ENCODE measurements at regions not wholly inside any gene's neighbourhood (a gene's known extent, or its start where the extent isn't known, plus 50 kb on each side); places are given as distances from the start of the nearest gene placed in this dataset.

DNA sequence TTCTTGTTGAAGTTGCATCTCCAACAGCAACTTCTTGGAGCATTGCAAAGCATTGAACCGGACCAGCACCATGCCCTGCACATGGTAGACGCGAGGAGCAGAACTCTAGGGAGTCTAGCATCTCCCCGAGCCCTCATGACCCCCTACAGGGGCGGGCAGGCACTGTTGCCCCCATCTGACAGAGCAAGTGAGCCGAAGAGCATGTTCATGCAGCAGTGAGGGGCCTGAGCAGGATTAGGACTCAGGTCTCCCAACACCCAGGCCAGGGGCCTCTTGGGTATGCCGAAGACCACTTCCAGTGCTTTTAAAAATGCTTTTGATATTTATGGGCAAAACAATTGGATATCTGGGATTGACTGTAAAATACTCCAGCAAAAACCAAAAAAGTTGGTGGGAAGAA lies 163.3 kb downstream of the TFCP2L1 start:
- no peak overlapping the region for H2AFZ ChIP-seq (ENCODE audit: insufficient read depth, low read depth, low read length, poor library complexity, severe bottlenecking)
- no peaks in the 10 kb centered on the region for H3K4me1 Mint-ChIP-seq
- no peak overlapping the region for H3K9ac ChIP-seq (ENCODE audit: low read length)
- H3K36me3 ChIP-seq (replicated peaks in 1 of 2; ENCODE audit: control extremely low read depth in 1 of 2, control insufficient read depth in 1 of 2, extremely low read depth in 1 of 2, insufficient read depth in 2 of 2, low read length in 1 of 2) = no peaks in the 10 kb centered on the region
- H3K4me3 ChIP-seq (ENCODE audit: control extremely low read depth in 1 of 5, extremely low read depth in 1 of 5, insufficient read depth in 1 of 5, low read depth in 2 of 5, low read length in 4 of 5) = no peak overlapping the region
- ATAC-seq (ENCODE audit: low read depth) = no peak
- H3K4me2 ChIP-seq (replicated peaks; ENCODE audit: low read depth, low read length, poor library complexity, severe bottlenecking) = no peak overlapping the region
- no peak overlapping the region for H3K4me3 Mint-ChIP-seq
- peaks cover 0 to 3% (median 0%) of the 10 kb centered on the region in 4 experiments for H3K27me3 ChIP-seq (replicated peaks in 1 of 4; ENCODE audit: control extremely low read depth in 1 of 4, control insufficient read depth in 3 of 4, insufficient read depth in 4 of 4, low read length in 3 of 4)
- H4K20me1 ChIP-seq (ENCODE audit: control insufficient read depth, insufficient read depth, low read length, poor library complexity, severe bottlenecking) = no peaks in the 10 kb centered on the region
- H3K9me3 ChIP-seq (ENCODE audit: control extremely low read depth in 1 of 3, control insufficient read depth in 2 of 3, insufficient read depth in 1 of 3, low read length in 2 of 3) = peaks cover 0 to 9% (median 0%) of the 10 kb centered on the region in 3 donors
- H3K27me3 Mint-ChIP-seq = peaks cover 4% of the 10 kb centered on the region
- H3K79me2 ChIP-seq (ENCODE audit: control insufficient read depth, insufficient read depth, low read length) = no peaks in the 10 kb centered on the region
- POLR2A ChIA-PET = no interaction called here
- no peak overlapping the region for H3K27ac ChIP-seq (ENCODE audit: low read length in 2 of 2)
- H3K9me3 Mint-ChIP-seq (ENCODE audit: insufficient read depth) = no peaks in the 10 kb centered on the region
- no peak overlapping the region for H3K27ac Mint-ChIP-seq
- TF ChIP-seq, protein P1, sequence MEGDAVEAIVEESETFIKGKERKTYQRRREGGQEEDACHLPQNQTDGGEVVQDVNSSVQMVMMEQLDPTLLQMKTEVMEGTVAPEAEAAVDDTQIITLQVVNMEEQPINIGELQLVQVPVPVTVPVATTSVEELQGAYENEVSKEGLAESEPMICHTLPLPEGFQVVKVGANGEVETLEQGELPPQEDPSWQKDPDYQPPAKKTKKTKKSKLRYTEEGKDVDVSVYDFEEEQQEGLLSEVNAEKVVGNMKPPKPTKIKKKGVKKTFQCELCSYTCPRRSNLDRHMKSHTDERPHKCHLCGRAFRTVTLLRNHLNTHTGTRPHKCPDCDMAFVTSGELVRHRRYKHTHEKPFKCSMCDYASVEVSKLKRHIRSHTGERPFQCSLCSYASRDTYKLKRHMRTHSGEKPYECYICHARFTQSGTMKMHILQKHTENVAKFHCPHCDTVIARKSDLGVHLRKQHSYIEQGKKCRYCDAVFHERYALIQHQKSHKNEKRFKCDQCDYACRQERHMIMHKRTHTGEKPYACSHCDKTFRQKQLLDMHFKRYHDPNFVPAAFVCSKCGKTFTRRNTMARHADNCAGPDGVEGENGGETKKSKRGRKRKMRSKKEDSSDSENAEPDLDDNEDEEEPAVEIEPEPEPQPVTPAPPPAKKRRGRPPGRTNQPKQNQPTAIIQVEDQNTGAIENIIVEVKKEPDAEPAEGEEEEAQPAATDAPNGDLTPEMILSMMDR (IDR thresholded peaks at IDR 0.05) = no peak
- TF ChIP-seq EZH2 (IDR thresholded peaks at IDR 0.05; ENCODE audit: borderline replicate concordance, insufficient read depth, low read depth, low read length, poor library complexity, severe bottlenecking) = no peak
- 93% methylated on average over 7 of the region's 7 CpGs for WGBS (ENCODE audit: insufficient coverage)
- CTCF ChIA-PET = no interaction called here
- no peak for DNase-seq
- no peaks in the 10 kb centered on the region for H3K4me1 ChIP-seq (ENCODE audit: control insufficient read depth in 2 of 2, insufficient read depth in 2 of 2, low read length in 2 of 2)
- intact Hi-C loops (cut with micrococcal nuclease) = no loop called here

DNA sequence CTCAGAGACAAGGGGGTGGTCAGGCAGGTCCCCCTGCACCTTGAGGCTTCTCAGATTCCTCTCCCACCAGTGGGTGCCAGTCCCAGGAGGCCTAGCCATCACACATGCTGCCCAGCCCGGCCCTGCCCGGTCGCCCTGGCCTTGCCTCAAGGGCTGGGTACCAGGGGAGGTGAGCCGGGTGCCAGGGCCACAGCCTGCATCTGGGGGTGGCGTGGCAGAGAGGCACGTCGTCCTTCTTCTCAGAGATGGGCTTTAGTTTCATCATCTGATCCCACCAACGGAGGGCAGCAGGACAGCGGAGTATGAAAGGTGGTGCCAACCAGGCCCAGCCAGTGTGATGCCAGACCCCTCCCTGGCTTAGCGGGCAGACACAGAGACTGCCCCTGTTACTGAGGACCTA lies 161.7 kb downstream of the TFCP2L1 start:
- no peaks in the 10 kb centered on the region for H3K4me1 ChIP-seq (ENCODE audit: control insufficient read depth in 2 of 2, insufficient read depth in 2 of 2, low read length in 2 of 2)
- peaks cover 4% of the 10 kb centered on the region for H3K27me3 Mint-ChIP-seq
- POLR2A ChIA-PET = no interaction called here
- H3K4me3 Mint-ChIP-seq = no peak overlapping the region
- ATAC-seq (ENCODE audit: low read depth) (no peak), DNase-seq (no peak)
- H3K4me3 ChIP-seq (ENCODE audit: control extremely low read depth in 1 of 5, extremely low read depth in 1 of 5, insufficient read depth in 1 of 5, low read depth in 2 of 5, low read length in 4 of 5) = no peak overlapping the region
- no peaks in the 10 kb centered on the region for H3K4me1 Mint-ChIP-seq
- H3K9me3 Mint-ChIP-seq (ENCODE audit: insufficient read depth) = no peaks in the 10 kb centered on the region
- no peak overlapping the region for H3K4me2 ChIP-seq (replicated peaks; ENCODE audit: low read depth, low read length, poor library complexity, severe bottlenecking)
- no peaks in the 10 kb centered on the region for H3K36me3 ChIP-seq (replicated peaks in 1 of 2; ENCODE audit: control extremely low read depth in 1 of 2, control insufficient read depth in 1 of 2, extremely low read depth in 1 of 2, insufficient read depth in 2 of 2, low read length in 1 of 2)
- WGBS (ENCODE audit: insufficient coverage) = 93% methylated on average over 9 of the region's 10 CpGs
- no peak overlapping the region for H3K27ac Mint-ChIP-seq
- H3K9ac ChIP-seq (ENCODE audit: low read length) = no peak overlapping the region
- peaks cover 0 to 9% (median 0%) of the 10 kb centered on the region in 3 donors for H3K9me3 ChIP-seq (ENCODE audit: control extremely low read depth in 1 of 3, control insufficient read depth in 2 of 3, insufficient read depth in 1 of 3, low read length in 2 of 3)
- H4K20me1 ChIP-seq (ENCODE audit: control insufficient read depth, insufficient read depth, low read length, poor library complexity, severe bottlenecking) = no peaks in the 10 kb centered on the region
- H3K79me2 ChIP-seq (ENCODE audit: control insufficient read depth, insufficient read depth, low read length) = no peaks in the 10 kb centered on the region
- TF ChIP-seq, protein P1 (IDR thresholded peaks at IDR 0.05) = no peak
- no peak for TF ChIP-seq EZH2 (IDR thresholded peaks at IDR 0.05; ENCODE audit: borderline replicate concordance, insufficient read depth, low read depth, low read length, poor library complexity, severe bottlenecking)
- no peak overlapping the region for H2AFZ ChIP-seq (ENCODE audit: insufficient read depth, low read depth, low read length, poor library complexity, severe bottlenecking)
- intact Hi-C loops (cut with micrococcal nuclease) = no loop called here
- CTCF ChIA-PET = no interaction called here
- H3K27me3 ChIP-seq (replicated peaks in 1 of 4; ENCODE audit: control extremely low read depth in 1 of 4, control insufficient read depth in 3 of 4, insufficient read depth in 4 of 4, low read length in 3 of 4) = peaks cover 0 to 3% (median 0%) of the 10 kb centered on the region in 4 experiments
- no peak overlapping the region for H3K27ac ChIP-seq (ENCODE audit: low read length in 2 of 2)

Data from B cell (primary cell).